ENCODE measurements at regions not wholly inside any gene's neighbourhood (a gene's known extent, or its start where the extent isn't known, plus 50 kb on each side); places are given as distances from the start of the nearest gene placed in this dataset.

DNA sequence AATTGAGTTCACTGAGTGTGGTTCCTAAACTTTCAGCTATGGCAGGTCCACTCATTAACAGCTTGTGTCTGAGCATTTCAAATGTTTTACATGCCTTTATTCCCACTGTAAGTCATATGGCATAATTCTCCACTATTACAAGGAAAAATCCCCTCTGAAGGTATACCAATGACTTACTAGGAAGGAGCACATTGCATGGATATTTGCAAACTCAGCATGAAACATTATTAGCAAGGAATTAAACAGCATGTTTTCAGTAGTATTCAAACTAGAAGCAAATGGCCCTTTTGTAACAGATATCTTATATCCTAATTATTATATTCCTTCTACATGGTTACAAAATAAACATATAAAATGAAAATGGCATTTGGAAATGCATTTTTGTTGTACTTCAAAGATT, 566.4 kb upstream of the CCNG1 start:
- TF ChIP-seq, protein P1, sequence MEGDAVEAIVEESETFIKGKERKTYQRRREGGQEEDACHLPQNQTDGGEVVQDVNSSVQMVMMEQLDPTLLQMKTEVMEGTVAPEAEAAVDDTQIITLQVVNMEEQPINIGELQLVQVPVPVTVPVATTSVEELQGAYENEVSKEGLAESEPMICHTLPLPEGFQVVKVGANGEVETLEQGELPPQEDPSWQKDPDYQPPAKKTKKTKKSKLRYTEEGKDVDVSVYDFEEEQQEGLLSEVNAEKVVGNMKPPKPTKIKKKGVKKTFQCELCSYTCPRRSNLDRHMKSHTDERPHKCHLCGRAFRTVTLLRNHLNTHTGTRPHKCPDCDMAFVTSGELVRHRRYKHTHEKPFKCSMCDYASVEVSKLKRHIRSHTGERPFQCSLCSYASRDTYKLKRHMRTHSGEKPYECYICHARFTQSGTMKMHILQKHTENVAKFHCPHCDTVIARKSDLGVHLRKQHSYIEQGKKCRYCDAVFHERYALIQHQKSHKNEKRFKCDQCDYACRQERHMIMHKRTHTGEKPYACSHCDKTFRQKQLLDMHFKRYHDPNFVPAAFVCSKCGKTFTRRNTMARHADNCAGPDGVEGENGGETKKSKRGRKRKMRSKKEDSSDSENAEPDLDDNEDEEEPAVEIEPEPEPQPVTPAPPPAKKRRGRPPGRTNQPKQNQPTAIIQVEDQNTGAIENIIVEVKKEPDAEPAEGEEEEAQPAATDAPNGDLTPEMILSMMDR (IDR thresholded peaks at IDR 0.05) = no peak

DNA sequence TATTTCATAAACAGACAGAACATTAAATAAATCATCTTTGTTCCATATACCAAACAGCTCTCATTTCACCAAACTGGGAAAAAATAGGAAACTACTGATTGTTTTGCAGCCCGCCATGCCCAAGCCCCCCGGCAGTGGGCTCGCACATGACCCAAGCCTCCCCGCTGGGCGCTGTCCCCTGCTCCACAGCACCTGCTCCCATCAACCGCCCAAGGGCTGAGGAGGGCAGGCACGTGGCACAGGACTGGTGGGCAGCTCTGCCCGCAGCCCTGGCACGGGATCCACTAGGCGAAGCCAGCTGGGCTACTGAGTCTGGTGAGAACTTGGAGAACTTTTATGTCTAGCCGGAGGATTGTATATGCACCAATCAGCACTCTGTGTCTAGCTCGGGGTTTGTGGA, 554.8 kb upstream of the CCNG1 start:
- DNase-seq = no peak
- intact Hi-C loops (cut with DNase I) = no loop called here
- Histone ChIP-seq H3K9me3 (no peaks in the 10 kb centered on the region), H3K4me3 (no peak overlapping the region), H3K36me3 (no peaks in the 10 kb centered on the region), H3K27me3 (no peaks in the 10 kb centered on the region), H3K27ac (no peak overlapping the region), H3K4me1 (ENCODE audit: insufficient read depth) (no peaks in the 10 kb centered on the region)
- 89 to 92% (median 90%) methylated on average over 12 of the region's 12 CpGs for WGBS, 3 donors
- TF ChIP-seq EP300 (IDR thresholded peaks at IDR 0.05) (no peak), POLR2A (IDR thresholded peaks at IDR 0.05) (no peak)
- TF ChIP-seq, protein P1 (IDR thresholded peaks at IDR 0.05) = no peak

More for the DNA sequence above, 566.4 kb upstream of the CCNG1 start:
- DNase-seq = no peak
- Histone ChIP-seq H3K9me3 (no peaks in the 10 kb centered on the region), H3K27ac (no peak overlapping the region), H3K4me1 (ENCODE audit: insufficient read depth) (no peaks in the 10 kb centered on the region), H3K27me3 (no peaks in the 10 kb centered on the region), H3K4me3 (no peak overlapping the region), H3K36me3 (no peaks in the 10 kb centered on the region)
- intact Hi-C loops (cut with DNase I) = no loop called here

DNA sequence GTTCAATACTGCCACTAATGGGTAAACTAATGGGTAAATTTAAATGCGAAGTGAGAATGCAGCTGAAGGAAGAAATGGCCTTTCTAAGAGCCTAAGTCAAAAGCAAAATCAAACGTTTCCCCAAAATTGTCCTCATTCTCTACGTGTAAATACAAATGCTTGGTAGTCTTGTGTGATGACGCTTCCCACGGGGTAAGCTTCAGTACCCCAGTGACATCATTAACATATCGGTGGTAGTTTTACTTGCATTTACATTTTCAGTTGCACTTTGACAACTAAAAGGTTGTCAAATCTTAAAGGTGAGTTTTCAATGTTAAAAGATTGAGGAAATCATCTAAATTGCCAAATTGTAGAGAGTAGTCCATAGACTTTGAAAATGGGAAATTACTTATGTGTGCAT, 550.7 kb upstream of the CCNG1 start:
- intact Hi-C loops (cut with DNase I) = no loop called here
- H3K4me1 ChIP-seq (ENCODE audit: insufficient read depth) = no peaks in the 10 kb centered on the region
- no peak overlapping the region for H3K4me3 ChIP-seq
- WGBS, 3 donors = 62 to 67% (median 67%) methylated on average over 6 of the region's 6 CpGs
- H3K9me3 ChIP-seq = no peaks in the 10 kb centered on the region
- no peak overlapping the region for H3K27ac ChIP-seq
- no peak for TF ChIP-seq POLR2A (IDR thresholded peaks at IDR 0.05)
- TF ChIP-seq, protein P1 (IDR thresholded peaks at IDR 0.05) = no peak
- TF ChIP-seq EP300 (IDR thresholded peaks at IDR 0.05) = no peak
- H3K27me3 ChIP-seq = no peaks in the 10 kb centered on the region
- H3K36me3 ChIP-seq = no peaks in the 10 kb centered on the region
- no peak for DNase-seq

DNA sequence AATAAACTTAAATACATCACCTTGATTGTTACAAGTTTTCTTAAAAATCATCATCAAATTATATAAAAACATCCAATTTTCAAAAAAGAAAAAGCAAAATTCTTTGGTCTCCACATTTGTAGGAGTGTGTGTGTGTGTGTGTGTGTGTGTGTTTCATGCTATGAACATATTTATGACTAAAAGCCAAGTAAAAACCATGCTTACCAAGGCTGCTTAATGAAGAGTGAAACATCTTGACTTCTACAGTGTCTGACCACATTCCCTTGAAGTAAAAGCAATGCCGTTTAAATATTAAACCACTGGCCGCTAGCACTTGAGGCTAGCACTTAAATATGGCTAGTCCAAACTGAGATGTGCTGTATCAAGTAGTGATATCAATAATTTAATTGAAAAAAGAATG, 549.1 kb upstream of the CCNG1 start:
- DNase-seq = no peak
- H3K27ac ChIP-seq = no peak overlapping the region
- 93 to 96% (median 95%) methylated on average over 2 of the region's 2 CpGs for WGBS, 3 donors
- H3K36me3 ChIP-seq = no peaks in the 10 kb centered on the region
- no peak overlapping the region for H3K4me3 ChIP-seq
- no peak for TF ChIP-seq EP300 (IDR thresholded peaks at IDR 0.05)
- TF ChIP-seq, protein P1 (IDR thresholded peaks at IDR 0.05) = no peak
- TF ChIP-seq POLR2A (IDR thresholded peaks at IDR 0.05) = no peak
- no peaks in the 10 kb centered on the region for H3K4me1 ChIP-seq (ENCODE audit: insufficient read depth)
- H3K9me3 ChIP-seq = no peaks in the 10 kb centered on the region
- no peaks in the 10 kb centered on the region for H3K27me3 ChIP-seq
- intact Hi-C loops (cut with DNase I) = no loop called here

DNA sequence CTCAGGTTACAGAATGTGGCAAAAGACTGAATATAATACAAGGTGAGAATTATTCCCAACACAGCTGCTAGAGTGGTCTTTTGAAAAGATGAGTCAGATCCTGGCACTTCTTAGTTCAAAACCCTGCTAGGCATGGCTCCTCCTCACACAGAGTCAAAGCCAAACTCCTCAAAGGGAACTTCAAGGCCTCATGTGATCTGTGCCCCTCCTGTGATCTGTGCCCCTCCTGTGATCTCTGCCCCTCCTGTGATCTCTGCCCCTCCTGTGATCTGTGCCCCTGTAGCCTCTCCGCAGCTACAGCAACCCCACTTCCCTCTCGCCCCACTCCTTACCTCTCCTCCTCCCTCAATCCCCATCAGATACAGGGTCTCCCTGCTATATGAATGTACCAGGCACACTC, 525.5 kb upstream of the CCNG1 start:
- WGBS, 3 donors = 38 to 65% (median 51%) methylated on average over 2 of the region's 2 CpGs
- DNase-seq = no peak
- no peak overlapping the region for H3K27ac ChIP-seq
- H3K27me3 ChIP-seq = no peaks in the 10 kb centered on the region
- intact Hi-C loops (cut with DNase I) = no loop called here
- H3K4me1 ChIP-seq (ENCODE audit: insufficient read depth) = no peaks in the 10 kb centered on the region
- TF ChIP-seq POLR2A (IDR thresholded peaks at IDR 0.05) = no peak
- TF ChIP-seq EP300 (IDR thresholded peaks at IDR 0.05) = no peak
- TF ChIP-seq, protein P1 (IDR thresholded peaks at IDR 0.05) = no peak
- H3K9me3 ChIP-seq = no peaks in the 10 kb centered on the region
- H3K4me3 ChIP-seq = no peak overlapping the region
- H3K36me3 ChIP-seq = no peaks in the 10 kb centered on the region

Data from ovary (tissue), 7 donors.